Mesothelial cell of epicardium (in vitro differentiated cells): ENCODE measurements at regions not wholly inside any gene's neighbourhood (a gene's known extent, or its start where the extent isn't known, plus 50 kb on each side); places are given as distances from the start of the nearest gene placed in this dataset.

Source experiments
- DNase-seq, 2 experiments: peaks; one replicate each; pipeline ENCODE4 v3.0.0; 2021; ENCODE audit warnings: low spot score in 2 of 2; ENCODE audit not compliant: unreplicated experiment in 2 of 2
- H3K27ac Mint-ChIP-seq: 2 replicates; pipeline ENCODE4 v1.8.0; 2021; ENCODE audit warnings: mixed read lengths
- H3K27me3 Mint-ChIP-seq: 2 replicates; pipeline ENCODE4 v1.8.0; 2021; ENCODE audit warnings: low read depth, mixed read lengths
- H3K36me3 Mint-ChIP-seq: 2 replicates; pipeline ENCODE4 v1.8.0; 2021; ENCODE audit warnings: mixed read lengths
- H3K4me1 Mint-ChIP-seq: 2 replicates; pipeline ENCODE4 v1.8.0; 2021; ENCODE audit warnings: mixed read lengths
- H3K4me3 Mint-ChIP-seq: 2 replicates; pipeline ENCODE4 v1.8.0; 2021; ENCODE audit warnings: mild to moderate bottlenecking, moderate library complexity, mixed read lengths
- H3K9me3 Mint-ChIP-seq: 2 replicates; pipeline ENCODE4 v1.8.0; 2021; ENCODE audit warnings: mixed read lengths
- TF ChIP-seq, protein P1 (sequence below): fragments of 200-600 bp; sonication (generic); IDR thresholded peaks from one replicate; pipeline ENCODE4 v1.5.0; 2021; ENCODE audit warnings: antibody characterized with exemption; ENCODE audit not compliant: unreplicated experiment

DNA sequence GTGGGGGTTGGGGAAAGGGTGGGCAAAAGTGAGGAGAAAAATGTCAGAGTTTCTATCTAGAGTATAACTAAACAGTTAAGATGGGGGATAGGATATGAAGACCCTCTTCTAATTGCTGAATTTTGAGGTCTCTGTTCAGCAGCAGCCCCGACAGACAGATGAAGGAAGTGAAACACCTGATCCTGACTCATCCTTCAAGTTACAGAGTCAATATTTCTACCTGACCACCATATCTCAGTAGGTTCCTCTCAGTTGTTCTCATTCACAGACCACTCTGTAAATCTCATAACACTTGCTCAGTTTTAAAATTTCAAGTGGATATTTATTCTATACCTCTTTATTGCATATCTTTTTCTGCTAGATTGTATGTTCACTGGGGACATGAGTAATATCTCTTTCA lies 69.5 kb downstream of the CCDC54 start:
- no peak for DNase-seq
- Mint-ChIP-seq H3K36me3 (no peaks in the 10 kb centered on the region), H3K27ac (no peak overlapping the region), H3K9me3 (peaks cover 3% of the 10 kb centered on the region), H3K4me3 (no peak overlapping the region), H3K27me3 (no peaks in the 10 kb centered on the region), H3K4me1 (no peaks in the 10 kb centered on the region)
- TF ChIP-seq, protein P1, sequence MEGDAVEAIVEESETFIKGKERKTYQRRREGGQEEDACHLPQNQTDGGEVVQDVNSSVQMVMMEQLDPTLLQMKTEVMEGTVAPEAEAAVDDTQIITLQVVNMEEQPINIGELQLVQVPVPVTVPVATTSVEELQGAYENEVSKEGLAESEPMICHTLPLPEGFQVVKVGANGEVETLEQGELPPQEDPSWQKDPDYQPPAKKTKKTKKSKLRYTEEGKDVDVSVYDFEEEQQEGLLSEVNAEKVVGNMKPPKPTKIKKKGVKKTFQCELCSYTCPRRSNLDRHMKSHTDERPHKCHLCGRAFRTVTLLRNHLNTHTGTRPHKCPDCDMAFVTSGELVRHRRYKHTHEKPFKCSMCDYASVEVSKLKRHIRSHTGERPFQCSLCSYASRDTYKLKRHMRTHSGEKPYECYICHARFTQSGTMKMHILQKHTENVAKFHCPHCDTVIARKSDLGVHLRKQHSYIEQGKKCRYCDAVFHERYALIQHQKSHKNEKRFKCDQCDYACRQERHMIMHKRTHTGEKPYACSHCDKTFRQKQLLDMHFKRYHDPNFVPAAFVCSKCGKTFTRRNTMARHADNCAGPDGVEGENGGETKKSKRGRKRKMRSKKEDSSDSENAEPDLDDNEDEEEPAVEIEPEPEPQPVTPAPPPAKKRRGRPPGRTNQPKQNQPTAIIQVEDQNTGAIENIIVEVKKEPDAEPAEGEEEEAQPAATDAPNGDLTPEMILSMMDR, result no peak

DNA sequence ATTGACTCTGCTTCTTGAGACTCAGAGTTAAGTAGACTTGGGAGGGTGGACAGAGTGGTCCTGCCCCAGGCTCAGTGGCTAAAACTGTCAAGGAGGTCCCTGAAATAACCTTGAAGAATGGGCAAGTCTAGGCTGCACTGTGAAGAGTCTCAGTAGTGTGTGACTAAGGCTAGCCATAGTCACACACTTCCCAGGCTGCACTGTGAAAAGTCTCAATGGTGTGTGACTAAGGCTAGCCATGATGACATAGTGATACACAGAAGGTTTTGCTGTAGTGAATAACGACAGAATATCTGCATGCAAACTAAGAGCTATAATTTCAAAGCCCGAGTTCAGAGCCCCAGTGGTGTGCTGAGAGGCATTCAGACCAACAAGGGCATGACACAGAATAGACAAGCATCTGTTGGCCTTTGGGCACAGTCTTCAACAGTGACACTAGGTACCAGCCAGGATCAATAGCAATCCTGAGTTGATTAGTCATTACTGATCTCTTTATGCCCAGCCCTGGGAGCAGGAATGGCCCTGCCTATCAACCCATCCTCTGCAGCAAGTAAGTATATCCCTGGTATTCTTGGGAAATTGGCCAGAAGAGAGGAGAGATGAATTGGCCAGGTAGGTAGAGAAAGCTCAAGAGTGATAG lies 72.4 kb upstream of the BBX start:
- H3K27me3 Mint-ChIP-seq, result no peaks in the 10 kb centered on the region
- no peak overlapping the region for H3K4me3 Mint-ChIP-seq
- TF ChIP-seq, protein P1, result no peak
- DNase-seq, result no peak
- H3K9me3 Mint-ChIP-seq, result peaks cover 3% of the 10 kb centered on the region
- H3K36me3 Mint-ChIP-seq, result no peaks in the 10 kb centered on the region
- no peaks in the 10 kb centered on the region for H3K4me1 Mint-ChIP-seq
- no peak overlapping the region for H3K27ac Mint-ChIP-seq

DNA sequence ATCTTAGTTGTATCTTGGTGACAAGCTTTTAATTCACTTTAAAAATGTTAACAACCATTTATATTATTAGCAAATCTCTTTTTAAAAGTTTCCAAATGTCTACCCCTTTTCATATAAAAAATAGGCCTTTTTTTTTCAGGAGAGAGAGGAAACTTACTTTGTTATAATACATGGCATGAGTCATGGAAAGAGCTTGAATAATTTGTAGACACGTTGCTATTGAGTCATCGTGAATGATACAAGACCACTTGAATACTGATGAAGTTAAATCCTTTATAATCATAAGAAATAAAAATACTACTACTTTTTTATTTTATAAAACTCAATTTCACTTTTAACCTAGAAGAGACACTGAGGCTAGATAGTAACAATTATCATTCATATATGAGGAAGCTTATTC lies 70.3 kb upstream of the BBX start:
- Mint-ChIP-seq H3K4me1 (peaks cover 6% of the 10 kb centered on the region), H3K27ac (no peak overlapping the region), H3K36me3 (no peaks in the 10 kb centered on the region), H3K27me3 (no peaks in the 10 kb centered on the region), H3K9me3 (peaks cover 3% of the 10 kb centered on the region), H3K4me3 (no peak overlapping the region)
- no peak for DNase-seq
- TF ChIP-seq, protein P1, result no peak

DNA sequence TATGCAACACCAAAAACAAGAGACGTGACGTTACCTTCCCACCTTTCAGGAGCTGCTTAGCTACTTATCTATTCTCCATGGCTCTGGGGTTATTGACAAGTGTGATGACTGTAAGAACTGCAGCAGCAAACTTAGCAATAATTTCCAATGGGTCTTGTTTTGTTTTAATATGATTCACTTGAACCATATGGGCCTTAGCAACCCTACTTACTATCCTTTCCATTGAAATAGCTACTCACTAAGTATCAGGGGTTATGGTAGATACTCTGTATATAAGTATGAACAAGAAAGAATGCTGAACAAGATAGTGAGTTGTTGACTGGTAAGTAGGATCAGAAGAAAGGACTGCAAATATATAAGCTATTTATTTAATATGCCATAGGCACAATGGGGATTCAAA lies 69.3 kb upstream of the BBX start:
- Mint-ChIP-seq H3K4me3 (no peak overlapping the region), H3K36me3 (no peaks in the 10 kb centered on the region), H3K27ac (no peak overlapping the region), H3K4me1 (peaks cover 6% of the 10 kb centered on the region), H3K9me3 (peaks cover 3% of the 10 kb centered on the region), H3K27me3 (no peaks in the 10 kb centered on the region)
- DNase-seq, result no peak
- TF ChIP-seq, protein P1, result no peak

DNA sequence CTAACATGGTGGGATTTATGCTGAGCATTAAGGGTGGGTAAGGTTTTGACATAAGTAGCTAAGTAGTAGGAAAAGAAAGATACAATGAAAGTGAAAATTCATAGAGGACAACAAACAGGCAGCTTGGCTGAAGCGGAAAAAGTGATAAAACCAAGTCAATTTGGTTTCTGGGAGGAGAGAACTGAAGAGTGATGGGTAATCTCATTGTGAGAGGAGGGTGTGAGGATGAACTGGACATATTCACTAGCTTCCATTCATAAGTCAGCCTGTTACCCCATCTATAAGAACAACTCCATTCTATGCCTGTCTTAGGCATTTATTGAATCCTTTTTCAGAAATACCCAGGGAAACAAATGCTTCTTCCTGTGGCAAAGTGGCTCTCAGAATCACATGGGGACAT lies 67.1 kb upstream of the BBX start:
- no peak for DNase-seq
- Mint-ChIP-seq H3K4me3 (no peak overlapping the region), H3K27me3 (no peaks in the 10 kb centered on the region), H3K4me1 (peaks cover 6% of the 10 kb centered on the region), H3K9me3 (peaks cover 3% of the 10 kb centered on the region), H3K27ac (no peak overlapping the region), H3K36me3 (no peaks in the 10 kb centered on the region)
- TF ChIP-seq, protein P1, result no peak

DNA sequence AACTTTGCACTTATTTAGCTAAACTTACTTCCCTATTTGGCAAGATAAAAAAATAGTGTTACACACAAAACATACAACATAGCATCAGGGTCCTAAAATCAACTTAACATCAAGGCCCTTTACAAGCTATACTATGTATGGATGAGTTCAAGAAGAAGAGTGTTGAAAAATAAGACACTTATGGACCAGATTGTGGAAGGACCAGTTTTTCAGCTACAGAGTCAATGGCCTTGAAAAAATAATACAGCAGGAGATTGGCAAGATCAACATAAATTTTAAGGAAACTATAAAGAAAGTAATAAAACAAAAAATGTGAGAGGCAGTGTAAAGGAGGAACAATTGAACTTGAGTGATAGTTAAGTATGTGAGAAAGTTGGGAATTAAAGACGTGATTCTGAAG lies 66.3 kb upstream of the BBX start:
- DNase-seq, result no peak
- Mint-ChIP-seq H3K36me3 (no peaks in the 10 kb centered on the region), H3K27me3 (no peaks in the 10 kb centered on the region), H3K4me1 (peaks cover 6% of the 10 kb centered on the region), H3K4me3 (no peak overlapping the region), H3K9me3 (no peaks in the 10 kb centered on the region), H3K27ac (no peak overlapping the region)
- TF ChIP-seq, protein P1, result no peak
